GM23248 (cell line): ENCODE measurements at regions not wholly inside any gene's neighbourhood (a gene's known extent, or its start where the extent isn't known, plus 50 kb on each side); places are given as distances from the start of the nearest gene placed in this dataset.

ENCODE experiments used
- DNase-seq: peaks from one replicate; pipeline ENCODE4 v3.0.0-alpha.2; 2015
- H2AFZ ChIP-seq: fragments of 200-600 bp; sonication (generic); 2 replicates; pipeline ENCODE4 v1.6.1; 2016; ENCODE audit warnings: antibody characterized with exemption
- H3F3A ChIP-seq: fragments of 200-600 bp; sonication (generic); 2 replicates; pipeline ENCODE4 v1.6.1; 2016; ENCODE audit warnings: mild to moderate bottlenecking, antibody characterized with exemption, mixed run types; ENCODE audit not compliant: insufficient read depth
- H3K27ac ChIP-seq: fragments of 200-600 bp; sonication (generic); 2 replicates; pipeline ENCODE4 v1.5.1; 2016; ENCODE audit warnings: mild to moderate bottlenecking
- H3K27me3 ChIP-seq: fragments of 200-600 bp; sonication (generic); replicated peaks from 2 replicates; pipeline ENCODE4 v1.6.1; 2016; ENCODE audit warnings: mild to moderate bottlenecking; ENCODE audit not compliant: insufficient read depth
- H3K36me3 ChIP-seq: fragments of 200-600 bp; sonication (generic); 2 replicates; pipeline ENCODE4 v1.6.1; 2016; ENCODE audit warnings: low read depth, mild to moderate bottlenecking
- H3K4me1 ChIP-seq: fragments of 200-600 bp; sonication (generic); 2 replicates; pipeline ENCODE4 v1.6.1; 2016; ENCODE audit warnings: mild to moderate bottlenecking; ENCODE audit not compliant: insufficient read depth
- H3K4me2 ChIP-seq: fragments of 200-600 bp; sonication (generic); one replicate; pipeline ENCODE4 v1.6.1; 2016; ENCODE audit warnings: mild to moderate bottlenecking; ENCODE audit not compliant: unreplicated experiment
- H3K4me3 ChIP-seq: fragments of 200-600 bp; sonication (generic); 2 replicates; pipeline ENCODE4 v1.5.1; 2016; ENCODE audit warnings: mild to moderate bottlenecking
- H3K79me2 ChIP-seq: fragments of 200-600 bp; sonication (generic); 2 replicates; pipeline ENCODE4 v1.6.1; 2016; ENCODE audit warnings: mild to moderate bottlenecking; ENCODE audit not compliant: insufficient read depth
- H3K9ac ChIP-seq: fragments of 200-600 bp; sonication (generic); 2 replicates; pipeline ENCODE4 v1.6.1; 2016; ENCODE audit warnings: mild to moderate bottlenecking
- H3K9me2 ChIP-seq: fragments of 200-600 bp; sonication (generic); 2 replicates; pipeline ENCODE4 v1.6.1; 2016; ENCODE audit warnings: mixed run types, mild to moderate bottlenecking, moderate library complexity; ENCODE audit not compliant: insufficient read depth
- H3K9me3 ChIP-seq: fragments of 200-600 bp; sonication (generic); one replicate; pipeline ENCODE4 v1.6.1; 2017; ENCODE audit warnings: low read depth
- H4K20me1 ChIP-seq: fragments of 200-600 bp; sonication (generic); 2 replicates; pipeline ENCODE4 v1.6.0; 2016; ENCODE audit not compliant: insufficient read depth
- EZH2 ChIP-seq: fragments of 200-600 bp; sonication (generic); IDR thresholded peaks from 2 replicates; pipeline ENCODE4 v1.6.1; 2018; ENCODE audit warnings: antibody characterized with exemption, mild to moderate bottlenecking; ENCODE audit not compliant: insufficient read depth, poor library complexity, severe bottlenecking
- EZH2phosphoT487 ChIP-seq: fragments of 200-600 bp; sonication (generic); IDR thresholded peaks from 2 replicates; pipeline ENCODE4 v1.6.1; 2018; ENCODE audit warnings: antibody characterized with exemption, moderate library complexity, mild to moderate bottlenecking, low read depth; ENCODE audit not compliant: insufficient read depth
- WGBS, 2 experiments: methylation state at CpG; one replicate each; pipeline ENCODE4 v1.1.6; 2015 to 2017; ENCODE audit warnings: low lambda C conversion rate in 2 of 2, low coverage in 1 of 2; ENCODE audit errors: missing lambda C conversion rate in 2 of 2; 5-methylcytosine and 5-hydroxymethylcytosine counted together
- in situ Hi-C: fragments of 300-500 bp; cut with MboI; formaldehyde crosslinking; loops from 2 replicates; pipeline ENCODE4 v1.15.0; 2020

- WGBS, 2 experiments = 63 to 67% methylated on average over 2 of the region's 2 CpGs
- peaks cover 15% of the 10 kb centered on the region for H3F3A ChIP-seq
- no peaks in the 10 kb centered on the region for H3K9me3 ChIP-seq
- H3K79me2 ChIP-seq = no peaks in the 10 kb centered on the region
- DNase-seq = no peak
- H4K20me1 ChIP-seq = no peaks in the 10 kb centered on the region
- H3K4me3 ChIP-seq = no peak overlapping the region
- no peak overlapping the region; the same call in 1 of the 2 replicates for H2AFZ ChIP-seq
- in situ Hi-C loops = no loop called here
- H3K27me3 ChIP-seq = no peaks in the 10 kb centered on the region
- no peak overlapping the region for H3K4me2 ChIP-seq
- H3K9me2 ChIP-seq = 0 out of 2 replicates have a peak, but pooled peaks cover 10% of the 10 kb centered on the region
- H3K27ac ChIP-seq = no peak overlapping the region
- TF ChIP-seq EZH2 (no peak), EZH2phosphoT487 (no peak)
- peaks cover 28% of the 10 kb centered on the region for H3K4me1 ChIP-seq
- H3K36me3 ChIP-seq = no peaks in the 10 kb centered on the region
- H3K9ac ChIP-seq = no peak overlapping the region
Observed at GRCh38 chr7:137151690-137152052, 191.9 kb downstream of the PTN start.

DNA sequence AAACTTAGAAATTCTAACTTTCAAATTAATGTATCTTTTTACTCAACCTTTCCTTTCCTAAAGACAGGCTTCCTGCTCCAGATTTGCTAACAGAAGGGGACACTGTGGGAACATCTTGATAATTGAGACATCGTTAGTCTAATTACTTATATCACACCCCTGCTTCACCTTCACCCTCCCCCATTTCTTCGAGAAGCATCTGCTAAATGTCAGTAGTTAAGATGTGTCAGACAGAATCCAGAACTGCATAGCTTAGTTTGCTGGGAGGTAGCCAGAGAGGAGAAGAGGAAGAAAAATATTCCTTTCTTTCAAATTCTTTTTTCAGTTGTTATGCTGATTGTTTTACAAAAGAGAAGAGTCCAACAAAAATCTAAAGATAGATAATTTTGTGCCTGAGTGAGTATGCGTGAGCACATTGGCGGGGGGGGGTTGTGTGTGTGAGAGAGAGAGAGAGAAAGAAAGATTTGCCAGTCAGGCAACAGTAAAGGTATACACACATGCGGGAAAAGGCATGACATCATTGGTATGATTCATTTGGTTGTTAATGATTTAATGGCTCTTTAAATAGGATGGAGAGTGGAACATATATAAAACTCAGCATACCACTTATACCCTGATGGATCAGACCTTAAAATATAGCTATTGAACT lies 192.4 kb downstream of the PTN start:
- peak; percentile 52 for DNase-seq
- H3F3A ChIP-seq = peaks cover 20% of the 10 kb centered on the region
- WGBS, 2 experiments = 25 to 32% methylated on average over 4 to 5 of the region's 5 CpGs
- no peaks in the 10 kb centered on the region for H3K79me2 ChIP-seq
- no peak overlapping the region for H3K4me3 ChIP-seq
- no peaks in the 10 kb centered on the region for H3K9me3 ChIP-seq
- TF ChIP-seq EZH2phosphoT487 = no peak
- TF ChIP-seq EZH2 = no peak
- no peaks in the 10 kb centered on the region for H3K36me3 ChIP-seq
- H3K27ac ChIP-seq = peak overlapping the region; percentile 29; the same call in 1 of the 2 replicates
- no peaks in the 10 kb centered on the region for H4K20me1 ChIP-seq
- H3K4me1 ChIP-seq = peaks cover 33% of the 10 kb centered on the region
- peak overlapping the region; percentile 16 for H3K4me2 ChIP-seq
- H2AFZ ChIP-seq = peak overlapping the region; percentile 0; the same call in 1 of the 2 replicates
- H3K27me3 ChIP-seq = no peaks in the 10 kb centered on the region
- H3K9me2 ChIP-seq = 0 out of 2 replicates have a peak, but pooled peaks cover 10% of the 10 kb centered on the region
- peak overlapping the region; percentile 12; the same call in 1 of the 2 replicates for H3K9ac ChIP-seq
- in situ Hi-C loops = no loop called here

- Histone ChIP-seq H3K36me3 (no peaks in the 10 kb centered on the region), H3K27me3 (no peaks in the 10 kb centered on the region), H3K9me3 (no peaks in the 10 kb centered on the region), H3K9me2 (0 out of 2 replicates have a peak, but pooled peaks cover 6% of the 10 kb centered on the region), H2AFZ (no peak overlapping the region), H3K9ac (peak overlapping the region; percentile 54; the same call in 1 of the 2 replicates), H3F3A (peaks cover 37% of the 10 kb centered on the region), H3K79me2 (no peaks in the 10 kb centered on the region), H3K4me2 (peak overlapping the region; percentile 86), H3K4me3 (peak overlapping the region; percentile 57), H3K27ac (peak overlapping the region; percentile 78), H4K20me1 (no peaks in the 10 kb centered on the region), H3K4me1 (peaks cover 43% of the 10 kb centered on the region)
- in situ Hi-C loops = no loop called here
- 54 to 56% methylated on average over 3 of the region's 3 CpGs for WGBS, 2 experiments
- TF ChIP-seq EZH2phosphoT487 (no peak), EZH2 (no peak)
- DNase-seq = no peak
Observed at GRCh38 chr7:137147338-137147720, 196.2 kb downstream of the PTN start.

DNA sequence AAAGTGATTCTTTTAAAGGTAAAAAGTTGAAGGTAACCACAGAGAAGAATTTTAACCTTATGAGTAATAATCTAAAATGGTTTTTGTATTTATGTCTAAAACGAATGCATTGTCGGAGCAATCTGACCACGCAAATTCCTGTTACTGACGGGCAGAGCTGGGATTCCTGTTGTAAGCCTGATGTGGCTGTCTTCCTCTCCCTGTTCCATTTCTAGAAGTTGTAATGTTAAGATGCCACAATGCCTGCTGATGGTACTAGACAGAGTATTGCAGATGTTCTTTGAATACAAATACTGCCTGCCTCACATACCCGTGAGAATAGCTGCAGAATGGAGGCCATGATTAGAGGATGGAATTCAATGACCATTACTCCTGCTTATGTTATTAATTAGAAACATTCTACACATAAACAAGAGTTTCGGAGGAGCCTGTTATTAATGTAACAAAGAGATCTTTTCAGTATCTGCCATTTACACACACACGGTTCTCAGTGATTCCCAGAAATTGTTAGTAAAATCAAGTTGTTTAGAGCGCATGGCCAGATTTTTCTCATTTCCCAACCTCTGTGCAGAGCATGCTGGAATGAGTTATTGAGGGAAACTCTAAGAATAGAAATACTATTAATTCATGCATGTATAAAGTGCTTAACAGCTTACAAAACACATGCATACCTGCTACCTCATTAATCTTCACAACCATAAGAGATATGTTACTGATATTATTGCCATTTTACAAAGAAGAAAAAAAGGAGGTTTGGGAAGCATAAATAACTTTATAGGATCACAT lies 196.8 kb downstream of the PTN start:
- in situ Hi-C loops = no loop called here
- WGBS, 2 experiments = 14 to 18% methylated on average over 8 of the region's 8 CpGs

More for the DNA sequence above, 196.8 kb downstream of the PTN start:
- H3K79me2 ChIP-seq = no peaks in the 10 kb centered on the region
- H3K27me3 ChIP-seq = no peaks in the 10 kb centered on the region
- H4K20me1 ChIP-seq = no peaks in the 10 kb centered on the region
- peak overlapping the region; percentile 58 for H2AFZ ChIP-seq
- H3K36me3 ChIP-seq = no peaks in the 10 kb centered on the region
- H3F3A ChIP-seq = peaks cover 38% of the 10 kb centered on the region
- TF ChIP-seq EZH2 = no peak
- 0 out of 2 replicates have a peak, but pooled peaks have one; percentile 58 for TF ChIP-seq EZH2phosphoT487
- peak; percentile 81 for DNase-seq
- H3K4me1 ChIP-seq = peaks cover 43% of the 10 kb centered on the region
- 0 out of 2 replicates have a peak, but pooled peaks cover 6% of the 10 kb centered on the region for H3K9me2 ChIP-seq
- peak overlapping the region; percentile 78 for H3K27ac ChIP-seq
- H3K4me2 ChIP-seq = peak overlapping the region; percentile 86
- peak overlapping the region; percentile 54 for H3K9ac ChIP-seq
- H3K4me3 ChIP-seq = peak overlapping the region; percentile 57
- no peaks in the 10 kb centered on the region for H3K9me3 ChIP-seq
